HepG2 (cell line): ENCODE measurements at regions not wholly inside any gene's neighbourhood (a gene's known extent, or its start where the extent isn't known, plus 50 kb on each side); places are given as distances from the start of the nearest gene placed in this dataset.

ENCODE experiments used
- ATAC-seq: fragments of 200-7000 bp; cut with Tn5 transposase; 3 replicates; pipeline ENCODE4 v1.9.1; 2020; ENCODE audit warnings: mild to moderate bottlenecking, moderate library complexity
- BruUV-seq: library from RNA; stranded (reverse); fragments of 400-500 nt; replicated peaks from 2 replicates; lab custom pipeline; 2021; lab: Mats Ljungman, UMichigan
- CTCF ChIA-PET: fragments of 300-600 bp; formaldehyde crosslinking; extraction: SDS; loops from one replicate; lab custom pipeline; 2021; ENCODE audit warnings: low total read pairs, inconsistent platforms, low intra/inter-chr PET ratio; lab: Yijun Ruan, JAX
- POLR2A ChIA-PET: fragments of 350-600 bp; sonication (Branson Sonifier 250); formaldehyde crosslinking; loops from one replicate; lab custom pipeline; 2020; ENCODE audit warnings: antibody characterized with exemption, inconsistent platforms; lab: Yijun Ruan, JAX
- DNase-seq: peaks from one replicate; pipeline ENCODE4 v3.0.0-alpha.2; 2015; ENCODE audit warnings: low spot score
- FAIRE-seq: peaks from 3 replicates; lab custom pipeline; 2011; peaks lifted over from hg19 to GRCh38; lab: Jason Lieb, UNC
- H2AFZ ChIP-seq: one replicate; pipeline ENCODE4 v1.6.1; 2011; ENCODE audit warnings: low read length, inconsistent platforms
- H3K27ac ChIP-seq: fragments of 300-600 bp; 3 replicates; pipeline ENCODE4 v1.8.0; 2011; ENCODE audit warnings: mixed run types, mild to moderate bottlenecking, mixed read lengths, low read length, inconsistent platforms; ENCODE audit not compliant: insufficient read depth; ENCODE audit errors: extremely low read length
- H3K27me3 ChIP-seq, 2 experiments: fragments of 200-600 bp in 1 of 2; 2 replicates in 1 of 2; 3 replicates in 1 of 2; pipeline versions ENCODE4 v1.6.0 to v1.8.0; 2011; ENCODE audit warnings: low read length in 2 of 2, mild to moderate bottlenecking in 2 of 2, moderate library complexity in 2 of 2, inconsistent platforms in 1 of 2; ENCODE audit not compliant: insufficient read depth in 2 of 2, control insufficient read depth in 1 of 2
- H3K36me3 ChIP-seq, 2 experiments: fragments of 200-600 bp in 1 of 2; replicated peaks in 1 of 2; 2 replicates in 1 of 2; 3 replicates in 1 of 2; pipeline versions ENCODE4 v1.5.1 to v1.8.0; 2011; ENCODE audit warnings: low read length in 2 of 2, inconsistent platforms in 1 of 2; ENCODE audit not compliant: insufficient read depth in 2 of 2, control insufficient read depth in 1 of 2
- H3K4me1 ChIP-seq: 2 replicates; pipeline ENCODE4 v1.5.1; 2012; ENCODE audit warnings: low read length, inconsistent platforms; ENCODE audit not compliant: insufficient read depth
- H3K4me2 ChIP-seq: 2 replicates; pipeline ENCODE4 v1.6.0; 2011; ENCODE audit warnings: low read depth, low read length, inconsistent platforms
- H3K4me3 ChIP-seq, 3 experiments: fragments of 200-600 bp in 1 of 3; sonication (generic), shearing (Covaris generic) in 1 of 3; replicated peaks in 1 of 3; 2 replicates each; pipeline ENCODE4 v1.5.1; 2011 to 2016; ENCODE audit warnings: low read length in 3 of 3, inconsistent platforms in 2 of 3, low read depth in 2 of 3, mild to moderate bottlenecking in 2 of 3, control low read depth in 1 of 3, mixed read lengths in 1 of 3; ENCODE audit not compliant: insufficient read depth in 1 of 3
- H3K79me2 ChIP-seq: one replicate; pipeline ENCODE4 v1.6.1; 2011; ENCODE audit warnings: low read length, inconsistent platforms; ENCODE audit not compliant: insufficient read depth
- H3K9ac ChIP-seq: 2 replicates; pipeline ENCODE4 v1.6.0; 2011; ENCODE audit warnings: mild to moderate bottlenecking, low read depth, low read length, inconsistent platforms; ENCODE audit not compliant: insufficient read depth
- H3K9me3 ChIP-seq: 2 replicates; pipeline ENCODE4 v1.5.1; 2012; ENCODE audit warnings: mild to moderate bottlenecking, low read length
- H4K20me1 ChIP-seq: 2 replicates; pipeline ENCODE4 v1.6.0; 2011; ENCODE audit warnings: inconsistent platforms, mild to moderate bottlenecking, low read length, moderate library complexity; ENCODE audit not compliant: insufficient read depth
- GABPA ChIP-seq, 2 experiments: IDR thresholded peaks; 2 replicates each; pipeline ENCODE4 v1.6.1; 2011 to 2016; ENCODE audit warnings: low read depth in 2 of 2, low read length in 1 of 2, missing biosample characterization in 1 of 2, missing genetic modification characterization in 1 of 2
- TCF7 ChIP-seq: sonication (generic); IDR thresholded peaks from 2 replicates; pipeline ENCODE4 v1.6.1; 2016; ENCODE audit warnings: antibody characterized with exemption, low read depth
- ZBTB25 ChIP-seq: IDR thresholded peaks from 2 replicates; pipeline ENCODE4 v1.6.1; 2018; ENCODE audit warnings: missing genetic modification reagents
- ZNF446 ChIP-seq: sonication (generic); formaldehyde crosslinking; IDR thresholded peaks from 2 replicates; pipeline ENCODE4 v1.5.0; 2020; ENCODE audit warnings: mild to moderate bottlenecking, missing genetic modification reagents
- ZNF605 ChIP-seq: sonication (generic); formaldehyde crosslinking; IDR thresholded peaks from 2 replicates; pipeline ENCODE4 v1.8.0; 2022; ENCODE audit warnings: mild to moderate bottlenecking, missing genetic modification reagents
- ZXDC ChIP-seq: sonication (generic); formaldehyde crosslinking; IDR thresholded peaks from 2 replicates; pipeline ENCODE4 v1.5.0; 2020; ENCODE audit warnings: mild to moderate bottlenecking, missing genetic modification reagents
- WGBS: methylation state at CpG from one replicate; pipeline ENCODE4 v1.1.6; 2017; ENCODE audit warnings: low lambda C conversion rate; 5-methylcytosine and 5-hydroxymethylcytosine counted together
- in situ Hi-C: cut with HindIII; loops from 2 replicates; pipeline ENCODE4 v1.10.0; 2017; ENCODE audit warnings: low pct_unique_long_range_greater_than_20kb; ENCODE audit not compliant: extremely low pct_ligation_motif_present
- intact Hi-C: fragments of 100-400 bp; cut with micrococcal nuclease; formaldehyde crosslinking; loops from one replicate; pipeline ENCODE4 v1.10.0; 2022; ENCODE audit not compliant: unreplicated experiment

- TF ChIP-seq TCF7 = no peak
Observed at GRCh38 chr2:238793801-238794449, 54.0 kb upstream of the TWIST2 start (continued).

GRCh38 chr2:238796223-238796885 lies 51.5 kb upstream of the TWIST2 start:
- H3K4me1 ChIP-seq = no peaks in the 10 kb centered on the region
- H3K79me2 ChIP-seq = no peaks in the 10 kb centered on the region
- ATAC-seq = no peak
- BruUV-seq = no TSS peak
- in situ Hi-C loops = loop anchor here (25.0 kb wide), 1 partner anchor 434 kb away; no protein-coding TSS in a partner anchor
- peaks cover 6 to 36% of the 10 kb centered on the region in 2 experiments; a peak in 4 of 5 replicates for H3K27me3 ChIP-seq
- intact Hi-C loops = no loop called here
- H3K9me3 ChIP-seq = no peaks in the 10 kb centered on the region
- POLR2A ChIA-PET = no interaction called here
- no peak for DNase-seq
- FAIRE-seq = no peak
- H3K36me3 ChIP-seq = no peaks in the 10 kb centered on the region
- no peak overlapping the region for H3K9ac ChIP-seq
- no peak overlapping the region for H3K4me3 ChIP-seq
- WGBS = 48% methylated on average over 16 of the region's 16 CpGs
- no peak overlapping the region for H3K4me2 ChIP-seq
- no peak overlapping the region for H2AFZ ChIP-seq
- no peak for TF ChIP-seq ZNF446 (CRISPR knock-in tag)
- TF ChIP-seq GABPA (IDR thresholded peaks at IDR 0.05; ENCODE audit: low read depth, low read length) = 0 out of 2 replicates have a peak, but pooled peaks have one; percentile 15
- no peak for TF ChIP-seq GABPA (CRISPR knock-in tag; IDR thresholded peaks at IDR 0.05; ENCODE audit: low read depth)
- TF ChIP-seq ZXDC = no peak
- no peak for TF ChIP-seq ZNF605 (CRISPR knock-in tag)
- TF ChIP-seq ZBTB25 = no peak
- H4K20me1 ChIP-seq = no peaks in the 10 kb centered on the region
- H3K27ac ChIP-seq = no peak overlapping the region
- CTCF ChIA-PET = no interaction called here
